Esophagus squamous epithelium (tissue), 5 donors: ENCODE measurements at regions not wholly inside any gene's neighbourhood (a gene's known extent, or its start where the extent isn't known, plus 50 kb on each side); places are given as distances from the start of the nearest gene placed in this dataset.

ENCODE experiments used
- DNase-seq: peaks from one replicate; lab custom pipeline; 2025; lab: John Stamatoyannopoulos, UW
- H3K27ac ChIP-seq, 4 donors: fragments of 200-600 bp; sonication (generic); one replicate each; pipeline ENCODE4 v1.5.1; 2016 to 2019; ENCODE audit warnings: mild to moderate bottlenecking in 1 of 4
- H3K27me3 ChIP-seq, 4 donors: fragments of 200-600 bp; sonication (generic); 1 replicate in 3 of 4; 2 replicates in 1 of 4; pipeline versions ENCODE4 v1.5.1 to v1.6.0; 2017 to 2021; ENCODE audit warnings: antibody characterized with exemption in 1 of 4
- H3K36me3 ChIP-seq, 3 donors: fragments of 200-600 bp; sonication (generic); one replicate each; pipeline ENCODE4 v1.5.1; 2016 to 2019
- H3K4me1 ChIP-seq, 3 donors: fragments of 200-600 bp; sonication (generic); one replicate each; pipeline ENCODE4 v1.5.1; 2017 to 2019
- H3K4me3 ChIP-seq, 4 donors: fragments of 200-600 bp; sonication (generic); 1 replicate in 3 of 4; 2 replicates in 1 of 4; pipeline ENCODE4 v1.5.1; 2016 to 2019; ENCODE audit warnings: mild to moderate bottlenecking in 2 of 4, moderate library complexity in 1 of 4
- H3K9me3 ChIP-seq, 3 donors: fragments of 200-600 bp; sonication (generic); one replicate each; pipeline ENCODE4 v1.5.1; 2016 to 2019
- POLR2A ChIP-seq, 4 donors: fragments of 450-650 bp; IDR thresholded peaks; one replicate each; pipeline ENCODE4 v1.6.1; 2017; ENCODE audit warnings: antibody characterized with exemption in 4 of 4, mild to moderate bottlenecking in 4 of 4, moderate library complexity in 3 of 4
- WGBS, 2 donors: methylation state at CpG; one replicate each; pipeline ENCODE4 v1.1.5; 2018; 5-methylcytosine and 5-hydroxymethylcytosine counted together
- intact Hi-C: fragments of 100-400 bp; cut with DNase I; formaldehyde crosslinking; loops from one replicate; pipeline ENCODE4 v1.15.0; 2022
- TF ChIP-seq, protein P1 (sequence below), 6 experiments: fragments of 450-650 bp in 4 of 6; fragments of 200-600 bp in 2 of 6; sonication (generic) in 2 of 6; IDR thresholded peaks; one replicate each; pipeline ENCODE4 v1.5.1; 2016 to 2019; ENCODE audit warnings: antibody characterized with exemption in 6 of 6, mild to moderate bottlenecking in 4 of 6, moderate library complexity in 4 of 6
- donor health status: DM: yes; HTN: yes; CAD: no.

DNA sequence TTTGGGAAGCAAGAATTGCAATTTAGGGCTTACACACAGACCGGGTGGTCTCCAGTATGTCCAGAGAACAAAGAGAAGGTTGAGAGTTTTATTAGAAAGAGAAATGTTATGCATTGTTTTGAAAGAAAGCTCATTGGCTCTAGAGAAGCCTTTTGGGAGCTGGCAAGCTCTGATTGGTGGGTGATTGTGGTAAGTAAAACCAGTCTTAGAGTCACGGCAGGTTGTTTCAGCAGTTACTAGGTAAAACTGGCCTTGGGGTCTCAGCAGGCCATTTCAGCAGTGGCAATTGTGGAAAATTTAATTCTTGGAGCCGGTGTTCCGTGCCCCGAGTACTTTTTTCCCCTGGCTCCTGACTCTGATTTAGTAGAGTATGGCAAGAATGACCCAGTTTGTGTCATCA, 78.1 kb downstream of the MRPL46 start:
- Histone ChIP-seq H3K27ac (no peak overlapping the region), H3K4me1 (no peaks in the 10 kb centered on the region), H3K9me3 (no peaks in the 10 kb centered on the region), H3K36me3 (no peaks in the 10 kb centered on the region), H3K4me3 (no peak overlapping the region), H3K27me3 (no peaks in the 10 kb centered on the region)
- DNase-seq: no peak
- intact Hi-C loops: no loop called here
- no peak for TF ChIP-seq POLR2A (IDR thresholded peaks at IDR 0.05)
- TF ChIP-seq, protein P1, sequence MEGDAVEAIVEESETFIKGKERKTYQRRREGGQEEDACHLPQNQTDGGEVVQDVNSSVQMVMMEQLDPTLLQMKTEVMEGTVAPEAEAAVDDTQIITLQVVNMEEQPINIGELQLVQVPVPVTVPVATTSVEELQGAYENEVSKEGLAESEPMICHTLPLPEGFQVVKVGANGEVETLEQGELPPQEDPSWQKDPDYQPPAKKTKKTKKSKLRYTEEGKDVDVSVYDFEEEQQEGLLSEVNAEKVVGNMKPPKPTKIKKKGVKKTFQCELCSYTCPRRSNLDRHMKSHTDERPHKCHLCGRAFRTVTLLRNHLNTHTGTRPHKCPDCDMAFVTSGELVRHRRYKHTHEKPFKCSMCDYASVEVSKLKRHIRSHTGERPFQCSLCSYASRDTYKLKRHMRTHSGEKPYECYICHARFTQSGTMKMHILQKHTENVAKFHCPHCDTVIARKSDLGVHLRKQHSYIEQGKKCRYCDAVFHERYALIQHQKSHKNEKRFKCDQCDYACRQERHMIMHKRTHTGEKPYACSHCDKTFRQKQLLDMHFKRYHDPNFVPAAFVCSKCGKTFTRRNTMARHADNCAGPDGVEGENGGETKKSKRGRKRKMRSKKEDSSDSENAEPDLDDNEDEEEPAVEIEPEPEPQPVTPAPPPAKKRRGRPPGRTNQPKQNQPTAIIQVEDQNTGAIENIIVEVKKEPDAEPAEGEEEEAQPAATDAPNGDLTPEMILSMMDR (IDR thresholded peaks at IDR 0.05): no peak
- WGBS, 2 donors: 66 to 84% methylated on average over 2 to 5 of the region's 5 CpGs

DNA sequence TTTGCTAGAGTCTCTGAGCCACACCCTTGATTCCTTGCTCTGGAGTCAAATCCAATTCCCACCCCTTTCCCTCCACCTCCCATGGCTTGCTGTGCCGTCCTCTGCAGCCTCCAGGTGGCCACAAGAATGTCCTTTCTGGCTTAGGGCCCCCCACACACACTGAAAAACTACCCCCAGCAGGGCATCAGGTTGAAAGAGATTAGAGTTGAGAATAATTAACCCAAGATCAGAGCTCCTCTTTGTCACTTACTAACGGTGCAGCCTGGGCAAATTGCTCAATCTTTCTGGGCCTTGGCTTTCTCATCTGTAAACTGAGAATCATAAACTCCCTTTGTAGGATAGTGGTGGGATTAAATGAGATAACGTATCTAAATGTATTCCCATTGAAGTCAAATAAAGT, 78.5 kb downstream of the MRPL46 start:
- 26 to 32% methylated on average over 3 of the region's 3 CpGs for WGBS, 2 donors
- H3K36me3 ChIP-seq: no peaks in the 10 kb centered on the region
- H3K4me1 ChIP-seq: no peaks in the 10 kb centered on the region
- H3K27me3 ChIP-seq: no peaks in the 10 kb centered on the region
- TF ChIP-seq, protein P1 (IDR thresholded peaks at IDR 0.05): no peak
- no peak for TF ChIP-seq POLR2A (IDR thresholded peaks at IDR 0.05)
- no peak overlapping the region for H3K27ac ChIP-seq
- no peak for DNase-seq
- no peaks in the 10 kb centered on the region for H3K9me3 ChIP-seq
- H3K4me3 ChIP-seq: no peak overlapping the region
- intact Hi-C loops: no loop called here

DNA sequence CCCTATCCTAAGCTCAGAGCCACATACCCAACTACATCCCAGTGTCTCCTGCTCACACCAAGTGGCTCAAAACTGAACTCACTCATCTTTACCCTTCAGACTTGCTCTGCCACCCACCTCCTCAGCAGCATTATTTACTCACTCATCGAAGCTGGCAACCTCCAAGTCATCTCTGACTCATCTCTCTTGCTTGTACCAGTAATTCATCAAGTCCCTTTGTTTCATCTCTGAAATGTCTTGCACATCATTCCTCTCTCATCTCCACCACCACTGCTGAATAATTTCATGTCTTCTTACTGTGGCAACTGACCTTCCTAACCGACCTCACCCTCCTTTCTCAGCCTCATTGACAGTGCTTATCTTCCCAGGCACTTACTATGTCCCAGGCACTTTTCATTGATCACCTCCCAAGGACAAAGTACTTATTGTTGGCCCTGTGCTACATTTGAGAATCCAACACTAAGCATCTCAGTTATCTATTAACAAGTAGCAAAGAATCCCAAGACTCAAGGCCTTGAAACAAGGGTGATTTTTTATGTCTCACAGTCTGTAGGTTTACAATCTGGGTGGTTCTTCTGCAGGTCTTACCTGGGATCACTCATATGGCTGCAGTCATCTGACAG, 82.0 kb downstream of the MRPL46 start:
- WGBS, 2 donors: 17 to 31% methylated on average over 2 of the region's 2 CpGs
- DNase-seq: no peak
- H3K36me3 ChIP-seq: no peaks in the 10 kb centered on the region
- intact Hi-C loops: no loop called here
- no peaks in the 10 kb centered on the region for H3K27me3 ChIP-seq
- no peak overlapping the region for H3K27ac ChIP-seq
- TF ChIP-seq POLR2A (IDR thresholded peaks at IDR 0.05): no peak
- TF ChIP-seq, protein P1 (IDR thresholded peaks at IDR 0.05): no peak
- H3K9me3 ChIP-seq: no peaks in the 10 kb centered on the region
- H3K4me3 ChIP-seq: no peak overlapping the region
- H3K4me1 ChIP-seq: no peaks in the 10 kb centered on the region

DNA sequence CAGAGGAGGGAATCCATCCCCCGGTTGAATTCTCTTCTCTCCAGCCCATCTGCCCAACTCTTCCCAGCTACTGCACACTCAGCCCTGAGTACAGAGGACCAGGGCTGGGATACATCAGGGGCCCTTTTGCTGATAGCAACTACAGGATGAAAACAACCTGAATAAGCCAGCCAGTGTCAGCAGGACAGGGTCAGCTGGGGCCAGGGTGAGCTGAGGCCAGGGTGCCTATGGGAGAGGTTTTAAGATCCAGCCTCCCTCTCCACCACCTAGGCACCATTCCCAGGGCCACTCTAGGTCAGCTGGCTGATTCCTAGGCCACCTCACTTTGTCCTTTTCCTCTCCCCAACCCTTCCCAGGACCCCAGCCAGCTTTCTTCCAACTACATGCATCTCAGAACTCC, 83.8 kb downstream of the MRPL46 start:
- DNase-seq: no peak
- 64 to 89% methylated on average over 1 of the region's 1 CpG for WGBS, 2 donors
- TF ChIP-seq POLR2A (IDR thresholded peaks at IDR 0.05): no peak
- TF ChIP-seq, protein P1 (IDR thresholded peaks at IDR 0.05): no peak
- H3K9me3 ChIP-seq: no peaks in the 10 kb centered on the region
- no peak overlapping the region for H3K4me3 ChIP-seq
- intact Hi-C loops: no loop called here
- H3K27ac ChIP-seq: no peak overlapping the region
- H3K4me1 ChIP-seq: no peaks in the 10 kb centered on the region
- H3K27me3 ChIP-seq: no peaks in the 10 kb centered on the region
- no peaks in the 10 kb centered on the region for H3K36me3 ChIP-seq

DNA sequence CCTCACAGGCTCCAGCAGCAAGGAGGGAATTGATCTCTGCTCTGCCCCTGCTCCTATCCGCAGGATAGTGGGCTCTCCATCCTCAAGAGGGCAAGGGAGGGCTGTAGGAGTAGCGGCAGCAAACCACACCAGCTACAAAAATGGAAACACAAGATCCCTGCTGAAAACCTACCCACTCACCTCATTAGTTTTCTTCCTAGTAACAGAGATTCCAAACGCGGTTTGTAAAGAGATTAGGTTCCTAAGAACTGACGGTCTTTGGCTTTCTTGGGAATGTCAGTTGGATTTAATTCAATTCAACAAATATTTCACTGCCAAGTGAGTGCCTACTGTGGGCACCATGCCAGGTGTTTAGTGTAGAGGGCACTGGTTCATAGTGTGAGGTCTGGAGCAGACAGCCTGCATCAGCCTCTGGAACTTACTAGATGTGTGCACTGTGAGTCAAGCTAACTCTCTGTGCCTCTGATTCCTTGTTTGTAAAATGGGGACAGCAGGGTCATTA, 84.7 kb downstream of the MRPL46 start:
- Histone ChIP-seq H3K27ac (no peak overlapping the region), H3K27me3 (no peaks in the 10 kb centered on the region), H3K36me3 (no peaks in the 10 kb centered on the region), H3K4me3 (no peak overlapping the region), H3K4me1 (no peaks in the 10 kb centered on the region), H3K9me3 (no peaks in the 10 kb centered on the region)
- TF ChIP-seq, protein P1 (IDR thresholded peaks at IDR 0.05): no peak
- no peak for TF ChIP-seq POLR2A (IDR thresholded peaks at IDR 0.05)
- DNase-seq: no peak
- 23 to 26% methylated on average over 4 to 5 of the region's 5 CpGs for WGBS, 2 donors
- intact Hi-C loops: no loop called here
